ENCODE measurements at regions not wholly inside any gene's neighbourhood (a gene's known extent, or its start where the extent isn't known, plus 50 kb on each side); places are given as distances from the start of the nearest gene placed in this dataset.
"Not testable (repeated sequence)": the region's sequence is repeated elsewhere in the genome, so short reads cannot be mapped to it uniquely, and the experiment has no call there.

- in situ Hi-C loops (cut with HindIII; ENCODE audit: low sequenced_read_pairs), result no loop called here
Observed at GRCh38 chr14:101076451-101077198, 173.1 kb upstream of the RTL1 start.

DNA sequence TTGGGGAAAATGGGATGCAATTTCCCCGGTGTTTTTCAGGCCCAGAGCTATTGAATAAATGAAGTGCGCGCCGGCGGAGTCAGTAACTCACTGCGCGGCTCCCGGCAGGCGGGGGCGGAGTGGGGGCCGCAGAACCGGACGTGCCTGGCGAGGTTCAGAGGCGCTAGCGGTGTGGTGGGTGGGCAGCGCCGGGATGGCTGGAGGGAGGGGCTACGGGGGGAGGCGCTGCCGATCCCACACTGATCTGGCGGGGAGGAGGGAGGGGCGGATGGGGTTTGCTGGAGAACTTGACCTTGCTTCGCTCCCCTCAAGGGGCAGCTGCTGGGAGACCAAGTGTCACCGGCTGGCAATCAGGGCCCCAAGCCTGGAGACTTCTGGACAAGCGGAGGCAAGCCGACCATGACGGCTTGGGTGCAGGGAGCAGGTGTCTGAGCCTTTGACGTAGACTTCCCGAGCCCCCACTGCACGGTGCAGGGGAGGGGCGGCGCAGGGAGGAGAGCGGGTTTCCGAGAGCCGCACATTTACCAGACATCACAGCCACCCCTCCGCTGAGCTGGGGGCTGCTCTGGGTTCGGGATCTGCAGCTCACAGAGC is 174.1 kb upstream of the RTL1 start:
- in situ Hi-C loops (cut with HindIII; ENCODE audit: low sequenced_read_pairs), result no loop called here

- in situ Hi-C loops (cut with HindIII; ENCODE audit: low sequenced_read_pairs), result no loop called here
Observed at GRCh38 chr14:101078170-101078891, 174.8 kb upstream of the RTL1 start.

- in situ Hi-C loops (cut with HindIII; ENCODE audit: low sequenced_read_pairs), result no loop called here
Observed at GRCh38 chr14:101078892-101079221, 175.3 kb upstream of the RTL1 start.

DNA sequence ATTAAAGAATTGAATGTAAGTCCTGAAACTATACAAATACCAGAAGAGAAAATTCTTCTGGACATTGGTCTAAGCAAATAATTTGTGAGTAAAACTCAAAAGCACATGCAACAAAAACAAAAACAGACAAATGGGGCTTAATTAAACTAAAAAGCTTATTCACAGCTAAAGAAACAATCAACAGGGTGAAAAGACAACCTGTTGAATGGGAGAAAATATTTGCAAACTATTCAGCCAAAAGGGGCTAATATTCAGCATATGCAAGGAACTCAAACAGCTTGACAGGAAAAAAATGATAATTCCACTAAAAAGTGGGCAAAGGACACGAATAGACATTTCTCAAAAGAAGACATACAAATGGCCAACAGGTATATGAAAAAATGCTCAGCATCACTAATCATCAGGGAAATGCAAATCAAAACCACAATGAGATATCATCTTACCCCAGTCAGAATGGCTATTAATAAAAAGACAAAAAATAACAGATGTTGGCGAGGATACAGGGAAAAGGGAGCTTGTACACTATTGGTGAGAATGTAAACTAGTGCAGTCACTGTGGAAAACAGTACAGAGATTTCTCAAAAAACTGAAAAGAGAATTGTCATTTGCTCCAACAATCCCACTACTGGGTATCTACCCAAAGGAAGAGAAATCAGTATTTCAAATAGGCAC is 177.5 kb upstream of the RTL1 start:
- in situ Hi-C loops (cut with HindIII; ENCODE audit: low sequenced_read_pairs), result no loop called here

DNA sequence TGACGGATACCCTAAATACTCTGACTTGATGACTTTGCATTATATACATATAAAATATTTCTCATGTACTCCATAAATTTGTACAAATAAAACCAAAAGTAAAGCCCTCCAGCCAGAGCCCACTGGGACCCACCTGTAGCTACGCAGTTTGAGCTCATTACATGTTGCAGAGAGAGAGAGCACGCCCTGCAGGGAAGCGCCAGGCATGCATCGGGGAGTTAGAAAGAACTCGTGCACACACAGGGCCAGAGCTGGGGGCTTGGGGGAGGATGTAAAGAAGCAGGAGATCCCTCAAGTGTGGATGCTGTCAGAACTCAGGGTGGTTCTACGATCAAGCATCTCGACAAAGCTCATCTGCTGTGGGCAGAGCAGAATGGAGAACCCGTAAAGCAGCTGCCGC is 178.5 kb upstream of the RTL1 start:
- in situ Hi-C loops (cut with HindIII; ENCODE audit: low sequenced_read_pairs), result no loop called here

- in situ Hi-C loops (cut with HindIII; ENCODE audit: low sequenced_read_pairs), result no loop called here
Observed at GRCh38 chr14:101082436-101083384, 179.2 kb upstream of the RTL1 start.

GRCh38 chr14:101083564-101084435 is 180.3 kb upstream of the RTL1 start:
- in situ Hi-C loops (cut with HindIII; ENCODE audit: low sequenced_read_pairs), result no loop called here

- in situ Hi-C loops (cut with HindIII; ENCODE audit: low sequenced_read_pairs), result no loop called here
Observed at GRCh38 chr14:101084436-101084826, 180.9 kb upstream of the RTL1 start.

- in situ Hi-C loops (cut with HindIII; ENCODE audit: low sequenced_read_pairs), result no loop called here
Observed at GRCh38 chr14:101086926-101087325, 183.4 kb upstream of the RTL1 start.

DNA sequence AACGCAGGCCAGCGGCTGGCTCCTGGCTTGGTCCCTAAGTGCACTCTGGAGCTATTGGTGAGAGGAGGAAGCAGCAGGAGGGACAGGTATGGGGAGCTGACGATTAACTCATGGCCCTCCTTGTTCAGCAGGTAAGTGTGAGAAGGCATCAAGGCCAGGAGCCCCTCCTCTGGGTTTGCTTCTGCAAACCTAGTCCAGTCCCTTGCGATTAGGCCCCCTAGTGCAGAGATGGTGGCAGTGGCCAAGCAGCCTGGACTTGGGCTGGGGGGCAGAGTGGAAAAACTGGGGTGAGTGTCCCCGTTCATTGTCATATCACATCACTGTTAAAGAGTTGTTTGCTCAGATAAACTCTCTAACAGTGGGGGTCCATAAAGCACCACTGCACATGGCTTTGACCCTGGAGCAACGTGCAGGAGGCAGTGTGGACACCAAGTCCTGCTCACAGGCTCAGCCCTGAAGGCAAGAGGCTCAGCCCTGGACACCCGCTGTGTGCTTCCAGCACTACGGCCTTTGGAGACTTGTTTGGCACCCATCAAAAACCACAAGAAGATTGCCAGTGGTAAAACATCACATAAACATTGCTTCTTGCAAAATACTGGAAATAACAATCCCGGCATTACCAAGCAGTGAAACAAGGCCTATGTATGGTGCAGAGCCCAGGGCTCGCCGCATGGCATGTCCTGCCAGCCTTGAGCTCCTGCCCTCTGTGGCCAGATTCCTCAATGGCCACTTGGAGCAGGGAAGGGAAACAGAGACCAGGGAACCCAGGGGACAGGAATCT is 184.3 kb upstream of the RTL1 start:
- in situ Hi-C loops (cut with HindIII; ENCODE audit: low sequenced_read_pairs), result no loop called here

DNA sequence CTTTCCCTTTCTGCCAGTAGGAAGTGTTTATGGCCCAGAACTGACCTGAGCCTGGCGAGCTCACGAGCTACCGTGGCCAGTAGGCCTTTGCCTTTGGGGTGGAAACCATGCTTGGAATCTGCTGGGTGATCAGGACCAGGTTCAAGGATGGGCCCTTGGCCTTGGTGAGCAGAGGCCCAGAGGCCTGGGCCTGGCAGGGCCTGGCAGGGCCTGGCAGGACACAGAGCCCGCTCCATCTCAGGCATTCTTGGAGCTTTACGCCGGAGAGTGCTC is 184.8 kb upstream of the RTL1 start:
- in situ Hi-C loops (cut with HindIII; ENCODE audit: low sequenced_read_pairs), result no loop called here

GRCh38 chr14:101088714-101089113 is 185.2 kb upstream of the RTL1 start:
- in situ Hi-C loops (cut with HindIII; ENCODE audit: low sequenced_read_pairs), result no loop called here

DNA sequence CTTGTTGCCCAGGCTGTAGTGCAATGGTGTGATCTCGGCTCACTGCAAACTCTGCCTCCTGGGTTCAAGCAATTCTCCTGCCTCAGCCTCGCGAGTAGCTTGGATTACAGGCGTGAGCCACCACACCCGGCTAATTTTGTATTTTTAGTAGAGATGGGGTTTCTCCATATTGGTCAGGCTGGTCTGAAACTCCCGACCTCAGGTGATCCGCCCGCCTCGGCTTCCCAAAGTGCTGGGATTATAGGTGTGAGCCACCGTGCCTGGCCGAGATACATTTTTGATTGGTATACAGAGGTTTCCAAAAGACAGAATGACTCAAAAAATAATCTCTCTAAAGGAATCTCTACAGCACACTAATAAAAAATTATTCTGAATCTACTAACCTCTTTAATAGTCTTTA is 187.0 kb upstream of the RTL1 start:
- in situ Hi-C loops (cut with HindIII; ENCODE audit: low sequenced_read_pairs), result not testable (repeated sequence)

DNA sequence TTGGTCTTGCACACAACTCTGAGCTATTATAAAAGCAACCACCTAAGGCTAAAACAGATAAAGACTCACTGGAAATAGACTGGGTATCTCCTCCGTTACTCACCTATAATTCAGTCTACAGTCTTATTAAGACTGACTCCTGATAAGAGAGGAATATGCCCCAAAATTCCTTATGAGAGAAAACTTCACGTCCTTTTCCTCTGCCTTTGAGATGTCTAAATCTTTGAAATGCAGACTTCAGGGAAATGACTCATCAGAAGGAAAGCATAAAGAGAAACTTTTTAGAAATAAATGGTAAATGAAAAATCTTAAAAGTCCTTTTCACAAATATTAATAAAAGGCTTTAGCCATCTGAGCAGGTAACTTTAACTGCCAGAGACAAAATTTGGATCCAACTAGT is 187.5 kb upstream of the RTL1 start:
- in situ Hi-C loops (cut with HindIII; ENCODE audit: low sequenced_read_pairs), result no loop called here

- in situ Hi-C loops (cut with HindIII; ENCODE audit: low sequenced_read_pairs), result not testable (repeated sequence)
Observed at GRCh38 chr14:101094916-101095315, 191.4 kb upstream of the RTL1 start.

DNA sequence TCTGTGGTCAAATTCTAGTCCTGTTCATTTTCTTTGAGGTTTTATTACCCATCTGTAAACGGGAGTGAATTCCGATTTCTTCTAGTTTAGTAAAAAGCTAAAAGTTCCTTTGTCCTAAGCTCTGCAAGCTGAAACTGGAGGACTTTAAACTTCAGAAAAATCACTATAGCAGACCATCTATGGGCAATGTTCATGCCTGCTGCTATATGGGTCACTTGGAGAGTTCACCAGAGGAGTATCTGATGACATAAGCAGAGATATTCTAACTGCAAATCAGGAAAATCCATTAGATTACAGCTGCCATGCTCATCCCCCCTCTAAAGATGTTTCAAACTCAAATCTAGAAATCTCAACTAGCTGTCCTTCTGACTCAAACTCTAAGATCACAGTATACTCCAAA is 193.0 kb upstream of the RTL1 start:
- in situ Hi-C loops (cut with HindIII; ENCODE audit: low sequenced_read_pairs), result no loop called here

DNA sequence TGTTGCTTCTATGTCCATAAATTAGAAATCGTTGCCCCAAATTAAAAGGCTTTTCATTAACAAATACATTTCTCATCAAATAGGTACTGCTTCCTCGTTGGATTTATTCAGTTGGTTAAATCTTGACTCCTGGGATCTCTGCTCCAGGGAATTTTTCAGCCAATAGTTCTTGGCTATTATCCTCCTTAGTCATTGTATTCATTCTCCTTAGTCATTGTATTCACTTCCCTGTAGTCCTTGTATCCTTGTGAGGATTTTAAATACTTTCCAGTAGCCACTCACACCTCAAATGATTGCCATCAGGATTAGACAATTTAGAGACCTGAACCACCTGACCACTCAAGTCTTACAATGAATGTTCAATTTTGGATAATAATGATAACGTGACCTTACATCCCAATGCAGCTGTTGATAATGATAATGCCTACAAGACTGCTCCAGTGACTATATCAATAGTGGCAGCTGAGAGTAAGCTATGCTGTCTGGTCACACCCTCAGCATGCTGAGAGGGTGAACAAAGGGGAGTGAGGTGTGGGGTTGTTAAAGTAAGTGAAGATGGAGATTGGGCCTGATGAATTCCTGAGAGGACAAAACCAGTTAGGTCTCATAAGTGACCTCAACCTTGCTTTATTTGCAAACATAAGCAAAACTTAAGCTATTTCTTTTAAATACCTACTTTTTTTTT is 193.7 kb upstream of the RTL1 start:
- in situ Hi-C loops (cut with HindIII; ENCODE audit: low sequenced_read_pairs), result no loop called here

GRCh38 chr14:101098177-101098576 is 194.7 kb upstream of the RTL1 start:
- in situ Hi-C loops (cut with HindIII; ENCODE audit: low sequenced_read_pairs), result no loop called here

Measured in DLD1 (cell line).